ENCODE measurements at regions not wholly inside any gene's neighbourhood (a gene's known extent, or its start where the extent isn't known, plus 50 kb on each side); places are given as distances from the start of the nearest gene placed in this dataset.

GRCh38 chr15:53437366-53437765, 322.1 kb downstream of the WDR72 start:
- Histone ChIP-seq H3K4me1 (ENCODE audit: insufficient read depth, low read length) (no peaks in the 10 kb centered on the region), H3K9ac (ENCODE audit: low read depth, low read length) (no peak overlapping the region), H3K9me3 (ENCODE audit: control insufficient read depth, insufficient read depth, low read length) (no peaks in the 10 kb centered on the region; the same call in 1 of the 2 replicates), H3K36me3 (ENCODE audit: insufficient read depth, low read length) (no peaks in the 10 kb centered on the region)

GRCh38 chr15:53434174-53434678, 325.2 kb downstream of the WDR72 start:
- Histone ChIP-seq H3K9me3 (ENCODE audit: control insufficient read depth, insufficient read depth, low read length) (no peaks in the 10 kb centered on the region), H3K9ac (ENCODE audit: low read depth, low read length) (no peak overlapping the region), H3K4me1 (ENCODE audit: insufficient read depth, low read length) (no peaks in the 10 kb centered on the region), H3K36me3 (ENCODE audit: insufficient read depth, low read length) (no peaks in the 10 kb centered on the region)

GRCh38 chr15:53416219-53416940, 343.1 kb downstream of the WDR72 start:
- Histone ChIP-seq H3K9ac (ENCODE audit: low read depth, low read length) (no peak overlapping the region), H3K4me1 (ENCODE audit: insufficient read depth, low read length) (no peaks in the 10 kb centered on the region), H3K9me3 (ENCODE audit: control insufficient read depth, insufficient read depth, low read length) (no peaks in the 10 kb centered on the region), H3K36me3 (ENCODE audit: insufficient read depth, low read length) (no peaks in the 10 kb centered on the region)

- no peak overlapping the region for H3K9ac ChIP-seq (ENCODE audit: low read depth, low read length)
- H3K9me3 ChIP-seq (ENCODE audit: control insufficient read depth, insufficient read depth, low read length), result no peaks in the 10 kb centered on the region
- H3K36me3 ChIP-seq (ENCODE audit: insufficient read depth, low read length), result no peaks in the 10 kb centered on the region
- no peaks in the 10 kb centered on the region for H3K4me1 ChIP-seq (ENCODE audit: insufficient read depth, low read length)
Observed at GRCh38 chr15:53414167-53414566, 345.3 kb downstream of the WDR72 start.

- Histone ChIP-seq H3K36me3 (ENCODE audit: insufficient read depth, low read length) (no peaks in the 10 kb centered on the region), H3K4me1 (ENCODE audit: insufficient read depth, low read length) (no peaks in the 10 kb centered on the region), H3K9ac (ENCODE audit: low read depth, low read length) (no peak overlapping the region), H3K9me3 (ENCODE audit: control insufficient read depth, insufficient read depth, low read length) (no peaks in the 10 kb centered on the region)
Observed at GRCh38 chr15:53412542-53412941, 346.9 kb downstream of the WDR72 start.

- Histone ChIP-seq H3K9ac (ENCODE audit: low read depth, low read length) (no peak overlapping the region), H3K4me1 (ENCODE audit: insufficient read depth, low read length) (no peaks in the 10 kb centered on the region), H3K9me3 (ENCODE audit: control insufficient read depth, insufficient read depth, low read length) (no peaks in the 10 kb centered on the region), H3K36me3 (ENCODE audit: insufficient read depth, low read length) (no peaks in the 10 kb centered on the region)
Observed at GRCh38 chr15:53404930-53405493, 354.5 kb downstream of the WDR72 start.

GRCh38 chr15:53401503-53401902, 358.0 kb downstream of the WDR72 start:
- no peaks in the 10 kb centered on the region for H3K9me3 ChIP-seq (ENCODE audit: control insufficient read depth, insufficient read depth, low read length)
- no peaks in the 10 kb centered on the region for H3K36me3 ChIP-seq (ENCODE audit: insufficient read depth, low read length)
- no peaks in the 10 kb centered on the region for H3K4me1 ChIP-seq (ENCODE audit: insufficient read depth, low read length)
- H3K9ac ChIP-seq (ENCODE audit: low read depth, low read length), result no peak overlapping the region

- no peaks in the 10 kb centered on the region for H3K4me1 ChIP-seq (ENCODE audit: insufficient read depth, low read length)
- no peaks in the 10 kb centered on the region for H3K9me3 ChIP-seq (ENCODE audit: control insufficient read depth, insufficient read depth, low read length)
- H3K9ac ChIP-seq (ENCODE audit: low read depth, low read length), result no peak overlapping the region
- no peaks in the 10 kb centered on the region for H3K36me3 ChIP-seq (ENCODE audit: insufficient read depth, low read length)
Observed at GRCh38 chr15:53400986-53401385, 358.5 kb downstream of the WDR72 start.

GRCh38 chr15:53397041-53397616, 362.3 kb downstream of the WDR72 start:
- H3K36me3 ChIP-seq (ENCODE audit: insufficient read depth, low read length), result no peaks in the 10 kb centered on the region
- no peak overlapping the region for H3K9ac ChIP-seq (ENCODE audit: low read depth, low read length)
- H3K4me1 ChIP-seq (ENCODE audit: insufficient read depth, low read length), result no peaks in the 10 kb centered on the region
- H3K9me3 ChIP-seq (ENCODE audit: control insufficient read depth, insufficient read depth, low read length), result no peaks in the 10 kb centered on the region

GRCh38 chr15:53395871-53396270, 363.6 kb downstream of the WDR72 start:
- Histone ChIP-seq H3K36me3 (ENCODE audit: insufficient read depth, low read length) (no peaks in the 10 kb centered on the region), H3K4me1 (ENCODE audit: insufficient read depth, low read length) (no peaks in the 10 kb centered on the region), H3K9ac (ENCODE audit: low read depth, low read length) (no peak overlapping the region), H3K9me3 (ENCODE audit: control insufficient read depth, insufficient read depth, low read length) (no peaks in the 10 kb centered on the region)

GRCh38 chr15:53390549-53390948, 368.9 kb downstream of the WDR72 start:
- Histone ChIP-seq H3K9ac (ENCODE audit: low read depth, low read length) (no peak overlapping the region), H3K9me3 (ENCODE audit: control insufficient read depth, insufficient read depth, low read length) (no peaks in the 10 kb centered on the region), H3K4me1 (ENCODE audit: insufficient read depth, low read length) (no peaks in the 10 kb centered on the region), H3K36me3 (ENCODE audit: insufficient read depth, low read length) (no peaks in the 10 kb centered on the region)

- Histone ChIP-seq H3K9ac (ENCODE audit: low read depth, low read length) (no peak overlapping the region), H3K4me1 (ENCODE audit: insufficient read depth, low read length) (no peaks in the 10 kb centered on the region), H3K9me3 (ENCODE audit: control insufficient read depth, insufficient read depth, low read length) (no peaks in the 10 kb centered on the region)
Observed at GRCh38 chr15:53389271-53390037, 370.0 kb downstream of the WDR72 start.

GRCh38 chr15:53384417-53384816, 375.0 kb downstream of the WDR72 start:
- Histone ChIP-seq H3K9me3 (ENCODE audit: control insufficient read depth, insufficient read depth, low read length) (no peaks in the 10 kb centered on the region), H3K9ac (ENCODE audit: low read depth, low read length) (no peak overlapping the region), H3K4me1 (ENCODE audit: insufficient read depth, low read length) (no peaks in the 10 kb centered on the region), H3K36me3 (ENCODE audit: insufficient read depth, low read length) (no peaks in the 10 kb centered on the region)

More at GRCh38 chr15:53389271-53390037, 370.0 kb downstream of the WDR72 start:
- H3K36me3 ChIP-seq (ENCODE audit: insufficient read depth, low read length), result no peaks in the 10 kb centered on the region

- no peaks in the 10 kb centered on the region for H3K9me3 ChIP-seq (ENCODE audit: control insufficient read depth, insufficient read depth, low read length)
- no peaks in the 10 kb centered on the region for H3K4me1 ChIP-seq (ENCODE audit: insufficient read depth, low read length)
- no peaks in the 10 kb centered on the region for H3K36me3 ChIP-seq (ENCODE audit: insufficient read depth, low read length)
- no peak overlapping the region for H3K9ac ChIP-seq (ENCODE audit: low read depth, low read length)
Observed at GRCh38 chr15:53378096-53378800, 381.2 kb downstream of the WDR72 start.

Measured in ES-I3 (cell line).